HUES48 (cell line): ENCODE measurements at regions not wholly inside any gene's neighbourhood (a gene's known extent, or its start where the extent isn't known, plus 50 kb on each side); places are given as distances from the start of the nearest gene placed in this dataset.
"Not testable (repeated sequence)": the region's sequence is repeated elsewhere in the genome, so short reads cannot be mapped to it uniquely, and the experiment has no call there.

Experiments
- H3K27ac ChIP-seq: one replicate; pipeline ENCODE4 v1.7.0; 2013; ENCODE audit warnings: low read depth, low read length, inconsistent platforms
- H3K27me3 ChIP-seq: 2 replicates; pipeline ENCODE4 v1.6.1; 2013; ENCODE audit warnings: mild to moderate bottlenecking, low read length; ENCODE audit not compliant: control insufficient read depth, insufficient read depth
- H3K36me3 ChIP-seq: 2 replicates; pipeline ENCODE4 v1.6.1; 2013; ENCODE audit warnings: low read length; ENCODE audit not compliant: control insufficient read depth, insufficient read depth
- H3K4me1 ChIP-seq: 2 replicates; pipeline ENCODE4 v1.6.1; 2013; ENCODE audit warnings: mild to moderate bottlenecking, low read length; ENCODE audit not compliant: control insufficient read depth, insufficient read depth
- H3K4me3 ChIP-seq: 2 replicates; pipeline ENCODE4 v1.5.1; 2013; ENCODE audit warnings: mild to moderate bottlenecking, low read depth, low read length
- H3K9ac ChIP-seq: 2 replicates; pipeline ENCODE4 v1.6.1; 2013; ENCODE audit warnings: mild to moderate bottlenecking, low read depth, low read length, moderate library complexity
- H3K9me3 ChIP-seq: 2 replicates; pipeline ENCODE4 v1.6.1; 2013; ENCODE audit warnings: low read length; ENCODE audit not compliant: control insufficient read depth, insufficient read depth

- H3K27me3 ChIP-seq, H3K9ac ChIP-seq, H3K4me1 ChIP-seq, H3K4me3 ChIP-seq, H3K27ac ChIP-seq, H3K36me3 ChIP-seq: not testable (repeated sequence)
- H3K9me3 ChIP-seq: peaks cover 17% of the 10 kb centered on the region
Measured at GRCh38 chr18:14225286-14225679, 93.0 kb upstream of the ZNF519 start.

GRCh38 chr18:14224551-14225285 lies 92.5 kb upstream of the ZNF519 start:
- H3K4me1 ChIP-seq, H3K36me3 ChIP-seq, H3K9ac ChIP-seq, H3K4me3 ChIP-seq, H3K27me3 ChIP-seq, H3K27ac ChIP-seq: not testable (repeated sequence)
- peaks cover 15% of the 10 kb centered on the region for H3K9me3 ChIP-seq

- not testable (repeated sequence) for H3K36me3 ChIP-seq, H3K27me3 ChIP-seq, H3K27ac ChIP-seq, H3K4me3 ChIP-seq, H3K4me1 ChIP-seq, H3K9ac ChIP-seq
- H3K9me3 ChIP-seq: peaks cover 15% of the 10 kb centered on the region
Measured at GRCh38 chr18:14223919-14224318, 91.7 kb upstream of the ZNF519 start.

- H3K4me3 ChIP-seq, H3K27me3 ChIP-seq, H3K27ac ChIP-seq, H3K36me3 ChIP-seq, H3K9ac ChIP-seq, H3K4me1 ChIP-seq: not testable (repeated sequence)
- peaks cover 15% of the 10 kb centered on the region for H3K9me3 ChIP-seq
Measured at GRCh38 chr18:14223231-14223822, 91.1 kb upstream of the ZNF519 start.

- H3K27ac ChIP-seq, H3K9ac ChIP-seq, H3K27me3 ChIP-seq, H3K36me3 ChIP-seq, H3K4me3 ChIP-seq, H3K4me1 ChIP-seq: not testable (repeated sequence)
- peaks cover 15% of the 10 kb centered on the region for H3K9me3 ChIP-seq
Measured at GRCh38 chr18:14222354-14223221, 90.4 kb upstream of the ZNF519 start.

- H3K4me1 ChIP-seq: no peaks in the 10 kb centered on the region
- no peaks in the 10 kb centered on the region for H3K36me3 ChIP-seq
Measured at GRCh38 chr18:14221689-14222088, 89.5 kb upstream of the ZNF519 start.

GRCh38 chr18:14215952-14216351 lies 83.7 kb upstream of the ZNF519 start:
- H3K4me3 ChIP-seq, H3K9me3 ChIP-seq, H3K9ac ChIP-seq, H3K4me1 ChIP-seq, H3K27ac ChIP-seq, H3K36me3 ChIP-seq, H3K27me3 ChIP-seq: not testable (repeated sequence)

More at GRCh38 chr18:14221689-14222088, 89.5 kb upstream of the ZNF519 start:
- Histone ChIP-seq H3K9me3 (peaks cover 15% of the 10 kb centered on the region), H3K27me3 (no peaks in the 10 kb centered on the region), H3K4me3 (no peak overlapping the region), H3K9ac (no peak overlapping the region), H3K27ac (no peak overlapping the region)

GRCh38 chr18:14203424-14203823 lies 71.2 kb upstream of the ZNF519 start:
- H3K27ac ChIP-seq, H3K4me1 ChIP-seq, H3K36me3 ChIP-seq, H3K9ac ChIP-seq, H3K4me3 ChIP-seq, H3K27me3 ChIP-seq: not testable (repeated sequence)
- H3K9me3 ChIP-seq: peaks cover 15% of the 10 kb centered on the region; the same call in 1 of the 2 replicates

GRCh38 chr18:14190776-14191442 lies 58.7 kb upstream of the ZNF519 start:
- not testable (repeated sequence) for H3K27me3 ChIP-seq

GRCh38 chr18:14189858-14190257 lies 57.6 kb upstream of the ZNF519 start:
- no peaks in the 10 kb centered on the region for H3K27me3 ChIP-seq
- peaks cover 21% of the 10 kb centered on the region for H3K9me3 ChIP-seq
- no peak overlapping the region for H3K27ac ChIP-seq
- no peaks in the 10 kb centered on the region for H3K36me3 ChIP-seq
- no peak overlapping the region for H3K9ac ChIP-seq
- no peak overlapping the region for H3K4me3 ChIP-seq
- H3K4me1 ChIP-seq: no peaks in the 10 kb centered on the region

More at GRCh38 chr18:14190776-14191442, 58.7 kb upstream of the ZNF519 start:
- H3K9ac ChIP-seq, H3K4me1 ChIP-seq, H3K4me3 ChIP-seq, H3K36me3 ChIP-seq, H3K27ac ChIP-seq: not testable (repeated sequence)
- H3K9me3 ChIP-seq: peaks cover 21% of the 10 kb centered on the region
